Activated CD4-positive, alpha-beta T cell treated with anti-CD3 and anti-CD28 coated beads, Interleukin-2, amount 50 U/mL, for 1 hour (primary cell): ENCODE measurements at regions not wholly inside any gene's neighbourhood (a gene's known extent, or its start where the extent isn't known, plus 50 kb on each side); places are given as distances from the start of the nearest gene placed in this dataset.
"Not testable (repeated sequence)": the region's sequence is repeated elsewhere in the genome, so short reads cannot be mapped to it uniquely, and the experiment has no call there.

ENCODE experiments used
- DNase-seq: peaks from one replicate; pipeline ENCODE4 v3.0.0-alpha.2; 2020

- DNase-seq, result no peak
Measured at GRCh38 chr13:50200569-50200968, 185.3 kb downstream of the KCNRG start.

GRCh38 chr13:50200988-50201387, 185.7 kb downstream of the KCNRG start:
- no peak for DNase-seq

GRCh38 chr13:50202485-50202884, 187.2 kb downstream of the KCNRG start:
- DNase-seq, result no peak

GRCh38 chr13:50203256-50203941, 188.2 kb downstream of the KCNRG start:
- DNase-seq, result no peak

GRCh38 chr13:50205581-50205980, 190.3 kb downstream of the KCNRG start:
- no peak for DNase-seq

GRCh38 chr13:50208826-50209335, 193.6 kb downstream of the KCNRG start:
- DNase-seq, result no peak

- no peak for DNase-seq
Measured at GRCh38 chr13:50209631-50210030, 194.4 kb downstream of the KCNRG start.

- no peak for DNase-seq
Measured at GRCh38 chr13:50213526-50213925, 198.3 kb downstream of the KCNRG start.

- no peak for DNase-seq
Measured at GRCh38 chr13:50214514-50214913, 199.3 kb downstream of the KCNRG start.

- DNase-seq, result no peak
Measured at GRCh38 chr13:50215399-50215798, 200.2 kb downstream of the KCNRG start.

- DNase-seq, result no peak
Measured at GRCh38 chr13:50219743-50220142, 204.5 kb downstream of the KCNRG start.

- no peak for DNase-seq
Measured at GRCh38 chr13:50220938-50221337, 205.7 kb downstream of the KCNRG start.

GRCh38 chr13:50222569-50223332, 207.5 kb downstream of the KCNRG start:
- DNase-seq, result no peak

GRCh38 chr13:50224534-50224933, 209.3 kb downstream of the KCNRG start:
- DNase-seq, result no peak

GRCh38 chr13:50225193-50226155, 210.2 kb downstream of the KCNRG start:
- no peak for DNase-seq

- no peak for DNase-seq
Measured at GRCh38 chr13:50226515-50227155, 211.4 kb downstream of the KCNRG start.

GRCh38 chr13:50227361-50227760, 212.1 kb downstream of the KCNRG start:
- DNase-seq, result no peak

- DNase-seq, result no peak
Measured at GRCh38 chr13:50228527-50228926, 213.3 kb downstream of the KCNRG start.

- no peak for DNase-seq
Measured at GRCh38 chr13:50229960-50230661, 214.9 kb downstream of the KCNRG start.

GRCh38 chr13:50230662-50230978, 215.4 kb downstream of the KCNRG start:
- DNase-seq, result no peak

GRCh38 chr13:50233574-50233973, 218.3 kb downstream of the KCNRG start:
- not testable (repeated sequence) for DNase-seq
